Keratinocyte (primary cell): ENCODE measurements at regions not wholly inside any gene's neighbourhood (a gene's known extent, or its start where the extent isn't known, plus 50 kb on each side); places are given as distances from the start of the nearest gene placed in this dataset.
A peak's percentile ranks its signal among the peaks of the same experiment; 100 is the strongest.

Experiments used
- DNase-seq: peaks from one replicate; pipeline ENCODE4 v3.0.0-alpha.2; 2011; ENCODE audit warnings: low read depth, missing footprints, low spot score
- FAIRE-seq: peaks from 2 replicates; lab custom pipeline; 2011; peaks lifted over from hg19 to GRCh38; lab: Jason Lieb, UNC
- H2AFZ ChIP-seq: 2 replicates; pipeline ENCODE4 v1.6.0; 2012; ENCODE audit warnings: low read length, control low read depth, inconsistent platforms; ENCODE audit not compliant: control insufficient read depth
- H3K27ac ChIP-seq: 2 replicates; pipeline ENCODE4 v1.5.1; 2011; ENCODE audit warnings: low read length; ENCODE audit not compliant: control insufficient read depth, insufficient read depth
- H3K27me3 ChIP-seq: 3 replicates; pipeline ENCODE4 v1.6.0; 2011; ENCODE audit warnings: low read length; ENCODE audit not compliant: control insufficient read depth, insufficient read depth; ENCODE audit errors: extremely low read depth
- H3K36me3 ChIP-seq, 2 experiments: 2 replicates in 1 of 2; 3 replicates in 1 of 2; pipeline ENCODE4 v1.5.1; 2011; ENCODE audit warnings: low read length in 2 of 2, mild to moderate bottlenecking in 1 of 2; ENCODE audit not compliant: control insufficient read depth in 2 of 2, insufficient read depth in 2 of 2; ENCODE audit errors: extremely low read depth in 1 of 2
- H3K4me1 ChIP-seq: 3 replicates; pipeline ENCODE4 v1.5.1; 2011; ENCODE audit warnings: low read length; ENCODE audit not compliant: control insufficient read depth, insufficient read depth; ENCODE audit errors: extremely low read depth
- H3K4me2 ChIP-seq: 3 replicates; pipeline ENCODE4 v1.6.0; 2011; ENCODE audit warnings: low read depth, low read length; ENCODE audit not compliant: control insufficient read depth, insufficient read depth; ENCODE audit errors: extremely low read depth
- H3K4me3 ChIP-seq, 3 experiments: fragments of 200-600 bp in 1 of 3; sonication (generic) in 1 of 3; 2 replicates in 2 of 3; 3 replicates in 1 of 3; pipeline ENCODE4 v1.5.1; 2011 to 2016; ENCODE audit warnings: low read length in 3 of 3, mild to moderate bottlenecking in 3 of 3, control low read depth in 2 of 3, inconsistent platforms in 1 of 3, low read depth in 1 of 3, mixed read lengths in 1 of 3, mixed run types in 1 of 3, moderate library complexity in 1 of 3; ENCODE audit not compliant: control insufficient read depth in 2 of 3, insufficient read depth in 2 of 3; ENCODE audit errors: extremely low read depth in 1 of 3
- H3K79me2 ChIP-seq: 2 replicates; pipeline ENCODE4 v1.6.0; 2012; ENCODE audit warnings: low read length; ENCODE audit not compliant: control insufficient read depth, insufficient read depth
- H3K9ac ChIP-seq: 3 replicates; pipeline ENCODE4 v1.6.0; 2011; ENCODE audit warnings: low read length; ENCODE audit not compliant: control insufficient read depth, insufficient read depth; ENCODE audit errors: extremely low read depth
- H3K9me1 ChIP-seq: 3 replicates; pipeline ENCODE4 v1.6.0; 2011; ENCODE audit warnings: low read length; ENCODE audit not compliant: control insufficient read depth, insufficient read depth; ENCODE audit errors: extremely low read depth
- H3K9me3 ChIP-seq: 2 replicates; pipeline ENCODE4 v1.5.1; 2012; ENCODE audit warnings: low read depth, low read length; ENCODE audit not compliant: control insufficient read depth
- H4K20me1 ChIP-seq: 3 replicates; pipeline ENCODE4 v1.6.0; 2011; ENCODE audit warnings: low read length; ENCODE audit not compliant: control insufficient read depth, insufficient read depth; ENCODE audit errors: extremely low read depth
- CTCF ChIP-seq, 3 experiments: IDR thresholded peaks in 1 of 3; conservative IDR thresholded peaks in 1 of 3; optimal IDR thresholded peaks in 1 of 3; 2 replicates in 2 of 3; 3 replicates in 1 of 3; pipeline versions ENCODE3 to v1.5.1; 2011; ENCODE audit warnings: low read length in 3 of 3, mild to moderate bottlenecking in 3 of 3, moderate library complexity in 2 of 3, control low read depth in 1 of 3, inconsistent platforms in 1 of 3; ENCODE audit not compliant: insufficient read depth in 2 of 3; ENCODE audit errors: extremely low read depth in 1 of 3
- EZH2 ChIP-seq: IDR thresholded peaks from one replicate; pipeline ENCODE4 v1.6.1; 2012; ENCODE audit warnings: inconsistent platforms, mild to moderate bottlenecking, low read length, moderate library complexity
- dilution Hi-C: fragments of 300-500 bp; cut with MboI; formaldehyde crosslinking; loops from one replicate; pipeline ENCODE4 v1.7.0; 2020; ENCODE audit warnings: low sequenced_read_pairs; ENCODE audit not compliant: extremely low pct_ligation_motif_present

- Histone ChIP-seq H3K4me3 (peak overlapping the region in 2 of 3 experiments; percentile 21 to 68), H3K4me1 (peaks cover 21% of the 10 kb centered on the region), H3K79me2 (no peaks in the 10 kb centered on the region), H3K4me2 (peak overlapping the region; percentile 79), H3K9ac (peak overlapping the region; percentile 13), H2AFZ (no peak overlapping the region), H3K27me3 (no peaks in the 10 kb centered on the region), H3K9me1 (no peaks in the 10 kb centered on the region), H3K36me3 (no peaks in the 10 kb centered on the region), H3K27ac (peak overlapping the region; percentile 79), H4K20me1 (no peaks in the 10 kb centered on the region), H3K9me3 (no peaks in the 10 kb centered on the region)
- TF ChIP-seq EZH2 (no peak), CTCF (optimal IDR thresholded peaks at IDR 0.05 in 1 of 3, IDR thresholded peaks at IDR 0.05 in 1 of 3, conservative IDR thresholded peaks at IDR 0.05 in 1 of 3; ENCODE audit: extremely low read depth in 1 of 3, insufficient read depth in 2 of 3, low read length in 3 of 3) (no peak)
- dilution Hi-C loops = no loop called here
- DNase-seq = peak; percentile 61
- peak; percentile 78 for FAIRE-seq
Observed at GRCh38 chr2:180291060-180291459, 284.0 kb upstream of the CWC22 start.

- dilution Hi-C loops = no loop called here
Observed at GRCh38 chr2:180289627-180290026, 282.5 kb upstream of the CWC22 start.

More at GRCh38 chr2:180289627-180290026, 282.5 kb upstream of the CWC22 start:
- H2AFZ ChIP-seq = no peak overlapping the region
- H3K9me3 ChIP-seq = no peaks in the 10 kb centered on the region
- H3K4me2 ChIP-seq = no peak overlapping the region
- no peak overlapping the region for H3K9ac ChIP-seq
- no peaks in the 10 kb centered on the region for H3K27me3 ChIP-seq
- H3K36me3 ChIP-seq = no peaks in the 10 kb centered on the region
- no peak overlapping the region for H3K27ac ChIP-seq
- H4K20me1 ChIP-seq = no peaks in the 10 kb centered on the region
- no peak for TF ChIP-seq EZH2
- no peak for TF ChIP-seq CTCF (optimal IDR thresholded peaks at IDR 0.05 in 1 of 3, IDR thresholded peaks at IDR 0.05 in 1 of 3, conservative IDR thresholded peaks at IDR 0.05 in 1 of 3; ENCODE audit: extremely low read depth in 1 of 3, insufficient read depth in 2 of 3, low read length in 3 of 3)
- DNase-seq (no peak), FAIRE-seq (peak; percentile 36)
- H3K9me1 ChIP-seq = no peaks in the 10 kb centered on the region
- peaks cover 21% of the 10 kb centered on the region for H3K4me1 ChIP-seq
- no peaks in the 10 kb centered on the region for H3K79me2 ChIP-seq
- H3K4me3 ChIP-seq = no peak overlapping the region
